ENCODE measurements at regions not wholly inside any gene's neighbourhood (a gene's known extent, or its start where the extent isn't known, plus 50 kb on each side); places are given as distances from the start of the nearest gene placed in this dataset.

GRCh38 chr14:28163233-28163632 lies 603.4 kb upstream of the FOXG1 start:
- TF ChIP-seq CTCF (IDR thresholded peaks at IDR 0.05; ENCODE audit: insufficient read depth, low read length, poor library complexity, severe bottlenecking) (no peak), EZH2phosphoT487 (conservative IDR thresholded peaks at IDR 0.05; ENCODE audit: low read length) (no peak)

All from SU-DHL-6 (cell line).